ENCODE measurements at regions not wholly inside any gene's neighbourhood (a gene's known extent, or its start where the extent isn't known, plus 50 kb on each side); places are given as distances from the start of the nearest gene placed in this dataset.

DNA sequence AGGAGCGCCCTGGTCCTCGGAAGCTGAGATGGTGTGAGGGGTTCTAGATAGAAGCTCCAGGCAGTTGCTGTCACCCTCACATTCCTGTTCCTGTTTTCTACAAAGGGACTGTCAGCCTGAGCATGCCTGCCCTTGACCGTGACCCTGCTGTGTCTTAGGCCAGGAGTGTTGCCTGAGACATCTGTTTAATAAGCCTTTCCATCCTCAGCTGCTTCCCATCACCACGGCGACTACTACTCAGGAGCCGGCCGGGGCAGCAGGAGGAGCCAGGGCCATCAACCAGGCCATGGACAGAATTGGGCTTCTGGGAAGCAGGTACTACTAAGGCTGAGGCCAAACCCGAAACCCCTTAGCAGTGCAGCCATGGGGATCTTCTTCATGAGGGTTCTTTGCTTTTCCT lies 151.4 kb downstream of the KATNIP start:
- no peak for TF ChIP-seq POLR2A (IDR thresholded peaks at IDR 0.05)
- no peak for TF ChIP-seq CTCF (IDR thresholded peaks at IDR 0.05)
- no peak for TF ChIP-seq POLR2AphosphoS5 (IDR thresholded peaks at IDR 0.05)
- TF ChIP-seq EP300 (IDR thresholded peaks at IDR 0.05): no peak
